ENCODE measurements at regions not wholly inside any gene's neighbourhood (a gene's known extent, or its start where the extent isn't known, plus 50 kb on each side); places are given as distances from the start of the nearest gene placed in this dataset.

DNA sequence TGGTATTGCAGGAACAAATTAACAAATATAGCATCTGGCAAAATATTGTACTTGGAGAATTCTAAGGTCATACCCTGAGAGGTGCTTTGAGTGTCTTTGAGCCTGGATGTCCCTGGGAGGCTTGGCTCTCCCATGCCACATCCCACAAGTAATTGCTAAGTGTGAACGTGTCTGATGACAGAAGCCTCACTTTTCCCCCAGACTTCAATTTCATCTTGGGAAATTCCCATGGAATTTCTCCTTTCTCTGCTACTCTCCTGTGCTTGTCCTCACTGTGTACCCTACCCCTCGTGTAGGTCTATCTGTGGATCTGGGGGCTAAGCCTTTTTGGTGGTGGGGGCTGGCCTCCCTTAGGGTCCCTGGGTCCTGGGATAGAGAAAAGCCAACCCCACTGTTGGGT is 293.3 kb downstream of the TCF7L2 start:
- TF ChIP-seq, protein P1, sequence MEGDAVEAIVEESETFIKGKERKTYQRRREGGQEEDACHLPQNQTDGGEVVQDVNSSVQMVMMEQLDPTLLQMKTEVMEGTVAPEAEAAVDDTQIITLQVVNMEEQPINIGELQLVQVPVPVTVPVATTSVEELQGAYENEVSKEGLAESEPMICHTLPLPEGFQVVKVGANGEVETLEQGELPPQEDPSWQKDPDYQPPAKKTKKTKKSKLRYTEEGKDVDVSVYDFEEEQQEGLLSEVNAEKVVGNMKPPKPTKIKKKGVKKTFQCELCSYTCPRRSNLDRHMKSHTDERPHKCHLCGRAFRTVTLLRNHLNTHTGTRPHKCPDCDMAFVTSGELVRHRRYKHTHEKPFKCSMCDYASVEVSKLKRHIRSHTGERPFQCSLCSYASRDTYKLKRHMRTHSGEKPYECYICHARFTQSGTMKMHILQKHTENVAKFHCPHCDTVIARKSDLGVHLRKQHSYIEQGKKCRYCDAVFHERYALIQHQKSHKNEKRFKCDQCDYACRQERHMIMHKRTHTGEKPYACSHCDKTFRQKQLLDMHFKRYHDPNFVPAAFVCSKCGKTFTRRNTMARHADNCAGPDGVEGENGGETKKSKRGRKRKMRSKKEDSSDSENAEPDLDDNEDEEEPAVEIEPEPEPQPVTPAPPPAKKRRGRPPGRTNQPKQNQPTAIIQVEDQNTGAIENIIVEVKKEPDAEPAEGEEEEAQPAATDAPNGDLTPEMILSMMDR (IDR thresholded peaks at IDR 0.05), result no peak
- no peak for TF ChIP-seq POLR2A (IDR thresholded peaks at IDR 0.05)
